ENCODE measurements at regions not wholly inside any gene's neighbourhood (a gene's known extent, or its start where the extent isn't known, plus 50 kb on each side); places are given as distances from the start of the nearest gene placed in this dataset.

DNA sequence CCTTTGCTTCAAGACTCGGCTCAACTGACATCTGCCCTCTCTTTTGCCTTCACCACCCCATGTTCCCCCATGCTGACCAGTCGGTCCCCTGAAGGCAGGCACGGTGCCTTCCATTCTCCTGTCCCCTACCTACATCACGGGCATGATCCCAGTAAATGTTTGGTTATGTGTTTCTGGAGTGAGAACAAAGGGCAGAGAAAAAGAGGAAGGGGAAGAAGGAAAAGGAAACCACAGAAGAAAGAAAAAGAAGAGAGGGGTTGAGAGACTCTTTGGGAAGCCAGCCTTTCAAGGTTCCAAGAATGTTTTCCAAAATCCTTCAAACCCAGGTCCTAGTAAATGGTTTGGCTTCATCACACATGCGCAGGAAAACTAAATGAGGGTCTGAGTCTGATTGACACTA lies 84.9 kb downstream of the CDC7 start:
- TF ChIP-seq POLR2A (IDR thresholded peaks at IDR 0.05) (no peak), POLR2AphosphoS5 (IDR thresholded peaks at IDR 0.05) (no peak)
- TF ChIP-seq, protein P1, sequence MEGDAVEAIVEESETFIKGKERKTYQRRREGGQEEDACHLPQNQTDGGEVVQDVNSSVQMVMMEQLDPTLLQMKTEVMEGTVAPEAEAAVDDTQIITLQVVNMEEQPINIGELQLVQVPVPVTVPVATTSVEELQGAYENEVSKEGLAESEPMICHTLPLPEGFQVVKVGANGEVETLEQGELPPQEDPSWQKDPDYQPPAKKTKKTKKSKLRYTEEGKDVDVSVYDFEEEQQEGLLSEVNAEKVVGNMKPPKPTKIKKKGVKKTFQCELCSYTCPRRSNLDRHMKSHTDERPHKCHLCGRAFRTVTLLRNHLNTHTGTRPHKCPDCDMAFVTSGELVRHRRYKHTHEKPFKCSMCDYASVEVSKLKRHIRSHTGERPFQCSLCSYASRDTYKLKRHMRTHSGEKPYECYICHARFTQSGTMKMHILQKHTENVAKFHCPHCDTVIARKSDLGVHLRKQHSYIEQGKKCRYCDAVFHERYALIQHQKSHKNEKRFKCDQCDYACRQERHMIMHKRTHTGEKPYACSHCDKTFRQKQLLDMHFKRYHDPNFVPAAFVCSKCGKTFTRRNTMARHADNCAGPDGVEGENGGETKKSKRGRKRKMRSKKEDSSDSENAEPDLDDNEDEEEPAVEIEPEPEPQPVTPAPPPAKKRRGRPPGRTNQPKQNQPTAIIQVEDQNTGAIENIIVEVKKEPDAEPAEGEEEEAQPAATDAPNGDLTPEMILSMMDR (IDR thresholded peaks at IDR 0.05): no peak
